ENCODE measurements at regions not wholly inside any gene's neighbourhood (a gene's known extent, or its start where the extent isn't known, plus 50 kb on each side); places are given as distances from the start of the nearest gene placed in this dataset.

- no peak for DNase-seq (ENCODE audit: low read depth in 2 of 2)
Measured at GRCh38 chr2:181770150-181770549, 89.8 kb upstream of the NEUROD1 start.

GRCh38 chr2:181771356-181771755 lies 91.0 kb upstream of the NEUROD1 start:
- no peak for DNase-seq (ENCODE audit: low read depth in 2 of 2)

- DNase-seq (ENCODE audit: low read depth in 2 of 2), result no peak
Measured at GRCh38 chr2:181772334-181772733, 92.0 kb upstream of the NEUROD1 start.

- DNase-seq (ENCODE audit: low read depth in 2 of 2), result no peak
Measured at GRCh38 chr2:181772777-181773176, 92.5 kb upstream of the NEUROD1 start.

- DNase-seq (ENCODE audit: low read depth in 2 of 2), result no peak
Measured at GRCh38 chr2:181774685-181775084, 94.4 kb upstream of the NEUROD1 start.

GRCh38 chr2:181776336-181776735 lies 96.0 kb upstream of the NEUROD1 start:
- no peak for DNase-seq (ENCODE audit: low read depth in 2 of 2)

- no peak for DNase-seq (ENCODE audit: low read depth in 2 of 2)
Measured at GRCh38 chr2:181777734-181778133, 97.4 kb upstream of the NEUROD1 start.

GRCh38 chr2:181778621-181779201 lies 98.4 kb upstream of the NEUROD1 start:
- no peak for DNase-seq (ENCODE audit: low read depth in 2 of 2)

DNA sequence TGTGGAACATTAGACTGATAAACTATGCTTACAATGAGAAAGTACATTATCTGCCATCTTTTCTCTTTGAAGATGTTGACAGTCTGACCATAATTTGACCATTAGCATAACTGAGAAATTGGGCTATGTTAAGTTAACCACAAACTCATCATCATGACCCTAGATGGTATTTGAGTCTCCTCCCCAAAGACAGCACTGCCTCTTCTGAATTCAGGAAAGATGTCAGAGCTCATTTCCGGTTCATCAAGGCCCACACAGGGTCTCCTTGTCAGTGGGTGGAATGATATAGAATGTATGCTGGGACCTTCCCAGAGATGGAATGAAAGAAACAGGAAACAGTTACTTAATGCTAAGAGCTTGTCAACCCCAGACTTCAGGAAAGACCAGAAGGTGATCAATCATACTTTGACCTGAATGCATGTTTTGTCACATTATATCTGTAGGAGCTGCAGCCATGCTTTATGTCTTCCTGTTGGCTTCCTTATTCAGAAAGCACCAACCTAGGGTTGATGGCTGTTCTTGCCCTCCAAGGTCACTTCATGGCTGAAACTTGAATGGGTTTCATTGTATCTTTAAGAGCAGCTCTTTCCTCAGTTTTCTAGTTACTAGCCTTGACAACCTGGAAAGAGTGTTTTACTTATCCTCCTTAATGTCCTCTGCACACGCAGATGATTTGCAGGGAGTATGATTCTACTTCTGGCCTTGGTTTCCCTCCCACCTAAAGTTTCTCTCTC lies 99.1 kb upstream of the NEUROD1 start:
- no peak for DNase-seq (ENCODE audit: low read depth in 2 of 2)

GRCh38 chr2:181780047-181780651 lies 99.8 kb upstream of the NEUROD1 start:
- DNase-seq (ENCODE audit: low read depth in 2 of 2), result no peak

- DNase-seq (ENCODE audit: low read depth in 2 of 2), result no peak
Measured at GRCh38 chr2:181780657-181781056, 100.3 kb upstream of the NEUROD1 start.

GRCh38 chr2:181781078-181781786 lies 100.9 kb upstream of the NEUROD1 start:
- DNase-seq (ENCODE audit: low read depth in 2 of 2), result no peak

- DNase-seq (ENCODE audit: low read depth in 2 of 2), result no peak
Measured at GRCh38 chr2:181782660-181783059, 102.3 kb upstream of the NEUROD1 start.

DNA sequence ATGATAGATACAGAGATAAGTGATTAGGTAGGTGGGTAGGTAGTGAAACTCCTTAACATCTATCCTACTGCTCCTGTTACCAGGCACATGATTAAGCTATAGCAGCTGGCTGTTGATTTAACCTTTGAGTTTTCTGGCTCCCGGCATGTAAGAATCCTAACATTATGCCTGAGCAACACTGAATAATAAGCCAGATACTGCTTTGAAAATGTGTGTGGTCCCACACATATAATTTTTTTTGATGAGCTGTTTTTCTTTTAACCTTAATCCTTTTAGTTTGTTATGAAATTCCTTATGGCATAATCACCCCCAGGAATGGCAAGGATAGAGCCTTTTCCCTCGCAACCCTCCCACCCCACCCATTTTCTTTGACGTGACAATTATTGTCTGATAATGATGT lies 104.2 kb upstream of the NEUROD1 start:
- DNase-seq (ENCODE audit: low read depth in 2 of 2), result no peak

- no peak for DNase-seq (ENCODE audit: low read depth in 2 of 2)
Measured at GRCh38 chr2:181785691-181786344, 105.5 kb upstream of the NEUROD1 start.

DNA sequence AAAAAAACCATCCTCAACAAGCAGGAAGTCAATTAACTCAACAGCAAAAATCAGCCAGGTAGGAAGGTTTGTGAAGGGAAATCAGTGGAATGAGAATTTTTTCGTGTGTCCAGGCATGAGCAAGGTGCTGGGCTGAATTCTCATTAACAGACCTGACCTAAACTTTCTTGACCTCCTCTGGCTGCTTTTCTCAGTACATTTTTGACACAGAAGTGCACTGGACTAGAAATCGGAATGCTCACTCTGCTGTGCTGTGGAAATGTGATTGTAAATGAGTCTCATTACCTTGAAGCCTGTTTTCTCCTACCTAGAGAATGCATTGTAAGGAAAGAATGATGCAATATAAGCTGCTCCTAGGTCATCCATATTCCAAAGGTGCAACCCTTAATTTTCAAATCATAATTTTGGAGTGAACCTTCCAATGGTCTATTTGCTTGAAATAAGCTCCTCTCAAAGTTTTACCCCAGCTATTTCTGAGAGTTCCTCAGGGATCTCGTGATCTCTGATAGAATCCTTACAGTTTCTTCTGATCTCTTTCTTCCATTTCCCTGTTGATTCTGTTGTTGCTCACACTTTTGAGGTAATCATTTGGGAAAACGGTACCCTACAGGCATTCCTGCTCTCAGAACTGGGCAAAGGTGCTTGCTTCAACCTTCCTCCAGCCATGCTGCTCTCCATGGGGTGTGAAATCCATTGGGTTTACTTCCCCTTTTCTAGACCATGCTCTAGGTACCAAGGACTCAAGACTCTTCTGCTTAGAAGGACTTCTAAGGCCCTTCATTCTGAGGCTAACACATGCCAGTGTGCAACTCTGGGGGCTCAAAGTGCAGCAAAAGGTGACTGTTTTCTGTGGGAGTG lies 104.9 kb upstream of the ITPRID2 start:
- DNase-seq (ENCODE audit: low read depth in 2 of 2), result no peak

GRCh38 chr2:181787310-181788048 lies 104.1 kb upstream of the ITPRID2 start:
- DNase-seq (ENCODE audit: low read depth in 2 of 2), result no peak

GRCh38 chr2:181788897-181789555 lies 102.5 kb upstream of the ITPRID2 start:
- no peak for DNase-seq (ENCODE audit: low read depth in 2 of 2)

DNA sequence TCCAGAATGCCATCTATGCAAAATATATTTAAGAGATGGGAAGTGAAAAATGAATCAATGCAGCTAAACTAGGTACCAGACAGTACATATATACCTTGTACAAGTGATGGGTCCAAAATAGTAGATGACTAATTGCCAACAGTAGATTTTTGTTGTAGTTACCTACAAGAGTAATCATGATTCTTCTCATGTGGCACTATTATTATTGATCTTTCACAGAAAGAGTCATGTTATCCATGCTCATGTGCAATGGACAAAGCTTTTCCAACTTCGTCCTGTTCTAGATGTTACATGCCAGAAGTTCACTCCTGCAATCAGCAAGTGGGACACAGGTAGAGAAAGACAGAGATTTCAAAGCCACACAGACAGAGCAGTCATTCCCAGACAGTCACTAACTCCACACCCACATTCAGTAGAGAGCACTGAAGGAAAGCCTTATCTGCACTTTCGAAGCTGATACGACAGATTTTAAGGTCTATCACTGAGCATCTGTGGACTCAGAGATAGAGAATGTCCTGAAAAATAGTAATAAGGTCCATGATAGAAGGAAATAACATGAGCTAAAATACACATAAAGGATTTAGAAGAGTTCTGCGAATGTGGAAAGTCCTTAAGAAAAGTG lies 101.6 kb upstream of the ITPRID2 start:
- DNase-seq (ENCODE audit: low read depth in 2 of 2), result no peak
